Brain microvascular endothelial cell (primary cell): ENCODE measurements at regions not wholly inside any gene's neighbourhood (a gene's known extent, or its start where the extent isn't known, plus 50 kb on each side); places are given as distances from the start of the nearest gene placed in this dataset.

Source experiments
- DNase-seq: peaks from one replicate; pipeline ENCODE4 v3.0.0-alpha.2; 2020
- H3K27ac ChIP-seq: fragments of 250-450 bp; sonication (Bioruptor Pico); 2 replicates; pipeline ENCODE4 v1.5.1; 2020; ENCODE audit warnings: mild to moderate bottlenecking, moderate library complexity
- H3K27me3 ChIP-seq: fragments of 250-450 bp; sonication (Bioruptor Pico); replicated peaks from 2 replicates; pipeline ENCODE4 v1.5.1; 2020; ENCODE audit warnings: mild to moderate bottlenecking
- H3K36me3 ChIP-seq: fragments of 250-450 bp; sonication (Bioruptor Pico); replicated peaks from 2 replicates; pipeline ENCODE4 v1.5.1; 2020; ENCODE audit warnings: mild to moderate bottlenecking
- H3K4me3 ChIP-seq: 2 replicates; pipeline ENCODE4 v1.5.1; 2011; ENCODE audit warnings: low read depth, mild to moderate bottlenecking, control low read depth, low read length, moderate library complexity
- in situ Hi-C: cut with HindIII; loops from 2 replicates; pipeline ENCODE4 v1.10.0; 2017; ENCODE audit warnings: low sequenced_read_pairs, low pct_ligation_motif_present
- TF ChIP-seq, protein P1 (sequence below): IDR thresholded peaks from 2 replicates; pipeline ENCODE4 v1.5.1; 2011; ENCODE audit warnings: low read depth, mild to moderate bottlenecking, moderate library complexity, low read length, control low read depth, inconsistent platforms; ENCODE audit errors: missing control alignments

DNA sequence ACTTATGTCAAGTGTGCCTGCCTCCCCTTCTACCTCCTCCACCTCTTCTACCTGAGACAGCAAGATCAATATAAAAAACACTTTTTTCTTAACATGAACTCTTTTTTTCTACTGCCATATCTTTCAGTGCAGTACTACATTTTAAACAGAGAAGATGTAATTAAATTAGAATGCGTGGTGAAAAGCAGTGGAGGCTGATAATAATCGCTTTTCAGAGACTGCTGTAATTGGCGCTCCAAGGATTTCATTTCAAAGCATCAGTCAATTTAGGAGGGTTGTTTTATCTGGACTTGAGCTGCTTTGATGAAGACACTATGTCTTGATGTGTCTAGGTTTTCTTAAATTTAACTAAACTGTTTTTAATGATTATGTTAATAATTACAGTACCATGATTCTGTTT, 85.3 kb upstream of the CRBN start:
- Histone ChIP-seq H3K27ac (no peak overlapping the region), H3K36me3 (no peaks in the 10 kb centered on the region), H3K27me3 (no peaks in the 10 kb centered on the region), H3K4me3 (no peak overlapping the region)
- TF ChIP-seq, protein P1, sequence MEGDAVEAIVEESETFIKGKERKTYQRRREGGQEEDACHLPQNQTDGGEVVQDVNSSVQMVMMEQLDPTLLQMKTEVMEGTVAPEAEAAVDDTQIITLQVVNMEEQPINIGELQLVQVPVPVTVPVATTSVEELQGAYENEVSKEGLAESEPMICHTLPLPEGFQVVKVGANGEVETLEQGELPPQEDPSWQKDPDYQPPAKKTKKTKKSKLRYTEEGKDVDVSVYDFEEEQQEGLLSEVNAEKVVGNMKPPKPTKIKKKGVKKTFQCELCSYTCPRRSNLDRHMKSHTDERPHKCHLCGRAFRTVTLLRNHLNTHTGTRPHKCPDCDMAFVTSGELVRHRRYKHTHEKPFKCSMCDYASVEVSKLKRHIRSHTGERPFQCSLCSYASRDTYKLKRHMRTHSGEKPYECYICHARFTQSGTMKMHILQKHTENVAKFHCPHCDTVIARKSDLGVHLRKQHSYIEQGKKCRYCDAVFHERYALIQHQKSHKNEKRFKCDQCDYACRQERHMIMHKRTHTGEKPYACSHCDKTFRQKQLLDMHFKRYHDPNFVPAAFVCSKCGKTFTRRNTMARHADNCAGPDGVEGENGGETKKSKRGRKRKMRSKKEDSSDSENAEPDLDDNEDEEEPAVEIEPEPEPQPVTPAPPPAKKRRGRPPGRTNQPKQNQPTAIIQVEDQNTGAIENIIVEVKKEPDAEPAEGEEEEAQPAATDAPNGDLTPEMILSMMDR: no peak
- in situ Hi-C loops: no loop called here
- no peak for DNase-seq

DNA sequence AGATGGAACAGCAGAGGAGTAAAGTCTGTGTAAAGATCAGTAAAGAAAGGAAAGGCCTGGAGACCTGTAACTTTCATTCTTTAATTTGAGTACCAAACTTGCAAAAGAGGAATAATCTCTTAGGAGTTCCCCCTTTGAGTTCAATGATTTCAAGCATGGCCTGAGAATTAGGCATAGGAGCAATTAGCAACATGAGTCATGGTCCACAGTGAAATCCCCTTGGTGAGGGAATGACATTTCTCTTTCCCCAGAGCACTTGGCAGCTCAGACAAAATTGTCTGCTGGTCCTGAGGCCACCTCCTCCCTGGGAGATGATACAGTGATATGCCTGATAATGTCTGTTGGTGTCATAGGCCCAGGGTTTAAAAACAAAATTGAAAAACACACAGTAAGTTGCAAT, 81.4 kb upstream of the CRBN start:
- Histone ChIP-seq H3K4me3 (no peak overlapping the region), H3K27me3 (no peaks in the 10 kb centered on the region), H3K36me3 (no peaks in the 10 kb centered on the region), H3K27ac (no peak overlapping the region)
- TF ChIP-seq, protein P1: no peak
- in situ Hi-C loops: no loop called here
- no peak for DNase-seq

DNA sequence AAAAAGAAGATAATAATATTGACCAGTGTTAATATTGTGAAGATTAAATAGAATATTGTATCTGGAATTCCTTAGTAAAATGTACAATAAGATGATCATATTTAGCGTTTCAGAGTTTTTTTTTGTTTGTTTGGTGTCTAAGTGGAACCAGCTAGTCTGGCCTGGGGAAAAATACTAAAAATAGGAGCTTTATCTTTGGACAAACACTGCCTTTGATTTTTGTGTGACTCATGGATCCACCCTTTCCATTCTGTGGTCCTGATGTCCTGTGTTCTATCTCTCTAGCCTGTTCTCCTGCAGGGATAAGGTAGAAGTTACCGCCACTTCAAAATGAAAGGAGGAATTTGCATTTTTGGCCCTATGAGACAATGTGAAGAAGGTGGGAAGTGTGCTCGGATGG, 79.7 kb upstream of the CRBN start:
- in situ Hi-C loops: no loop called here
- DNase-seq: no peak
- H3K27me3 ChIP-seq: no peaks in the 10 kb centered on the region

DNA sequence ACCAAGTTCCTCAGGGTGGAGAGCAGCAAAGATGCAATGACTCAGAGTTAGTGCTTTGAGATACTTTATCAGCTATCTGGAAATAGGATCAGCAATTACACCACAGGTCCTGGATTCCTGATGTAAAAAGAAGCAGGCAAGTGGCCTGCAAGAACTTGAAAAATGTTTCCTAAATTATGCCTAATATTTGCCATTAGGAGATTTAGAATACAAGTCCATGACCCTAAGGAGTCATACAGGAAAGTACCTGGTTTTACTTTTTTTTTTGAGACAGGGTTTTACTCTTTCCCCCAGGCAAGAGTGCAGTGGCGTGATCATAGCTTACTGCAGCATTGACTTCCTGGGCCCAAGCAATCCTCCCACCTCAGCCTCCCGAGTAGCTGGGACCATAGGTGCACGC, 78.8 kb upstream of the CRBN start:
- H3K36me3 ChIP-seq: no peaks in the 10 kb centered on the region
- TF ChIP-seq, protein P1: no peak
- in situ Hi-C loops: no loop called here

More for the DNA sequence above, 79.7 kb upstream of the CRBN start:
- TF ChIP-seq, protein P1: no peak
- no peak overlapping the region for H3K27ac ChIP-seq
- no peaks in the 10 kb centered on the region for H3K36me3 ChIP-seq
- H3K4me3 ChIP-seq: no peak overlapping the region

DNA sequence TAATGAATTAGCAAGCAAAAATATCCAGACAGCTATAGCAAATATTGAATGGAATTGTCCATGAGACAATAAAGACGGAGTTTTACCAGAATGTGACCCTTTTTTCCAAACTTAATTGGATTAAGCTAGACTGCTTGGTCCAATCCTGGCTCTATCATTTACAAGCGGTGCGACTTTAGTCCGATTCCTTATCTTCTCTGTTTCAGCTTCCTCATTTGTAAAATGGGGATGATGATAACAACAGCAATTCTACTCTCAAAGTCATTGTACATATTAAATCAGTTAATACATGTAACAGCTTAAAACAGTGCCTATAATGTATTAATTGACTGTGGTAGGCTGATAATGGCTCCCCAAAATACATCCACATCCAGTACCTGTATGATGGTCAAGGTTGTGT, 62.1 kb upstream of the CRBN start:
- in situ Hi-C loops: no loop called here
- no peak overlapping the region for H3K27ac ChIP-seq
- H3K27me3 ChIP-seq: no peaks in the 10 kb centered on the region
- no peaks in the 10 kb centered on the region for H3K36me3 ChIP-seq
- TF ChIP-seq, protein P1: no peak
- DNase-seq: no peak
- H3K4me3 ChIP-seq: no peak overlapping the region

More for the DNA sequence above, 78.8 kb upstream of the CRBN start:
- no peak overlapping the region for H3K4me3 ChIP-seq
- no peak for DNase-seq
- no peak overlapping the region for H3K27ac ChIP-seq
- H3K27me3 ChIP-seq: no peaks in the 10 kb centered on the region

DNA sequence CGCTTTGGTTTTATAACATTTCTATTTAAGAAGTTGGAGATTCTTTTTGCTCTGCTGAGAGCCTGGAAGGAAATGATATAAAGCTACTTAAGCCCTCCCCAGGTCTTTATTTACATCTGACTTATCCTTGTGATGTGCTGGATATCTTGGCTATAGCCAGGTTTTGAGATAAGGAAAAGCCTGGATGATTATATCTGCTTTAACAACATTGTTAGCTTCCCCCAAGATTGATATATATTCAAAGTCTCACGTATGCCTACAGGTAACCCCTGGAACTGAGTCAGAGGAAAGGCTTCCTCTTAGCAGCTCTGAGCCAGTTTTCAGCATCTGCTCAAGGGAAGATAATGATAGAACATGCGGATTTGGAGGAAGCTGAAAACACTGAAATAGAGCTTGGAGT, 61.5 kb upstream of the CRBN start:
- DNase-seq: no peak
- TF ChIP-seq, protein P1: no peak
- Histone ChIP-seq H3K4me3 (no peak overlapping the region), H3K27ac (no peak overlapping the region), H3K36me3 (no peaks in the 10 kb centered on the region), H3K27me3 (no peaks in the 10 kb centered on the region)
- in situ Hi-C loops: no loop called here
